ENCODE measurements at regions not wholly inside any gene's neighbourhood (a gene's known extent, or its start where the extent isn't known, plus 50 kb on each side); places are given as distances from the start of the nearest gene placed in this dataset.
"Not testable (repeated sequence)": the region's sequence is repeated elsewhere in the genome, so short reads cannot be mapped to it uniquely, and the experiment has no call there.

- no peak for DNase-seq
- intact Hi-C loops (cut with DNase I): no loop called here
These were observed 356.7 kb downstream of the PDCD6IP start for GRCh38 chr3:34155108-34155507.

GRCh38 chr3:34155666-34156065 lies 357.2 kb downstream of the PDCD6IP start:
- intact Hi-C loops (cut with DNase I): no loop called here
- no peak for DNase-seq

- no peak for DNase-seq
- intact Hi-C loops (cut with DNase I): no loop called here
These were observed 359.1 kb downstream of the PDCD6IP start for GRCh38 chr3:34157491-34157890.

GRCh38 chr3:34159613-34160420 lies 361.4 kb downstream of the PDCD6IP start:
- DNase-seq: no peak
- intact Hi-C loops (cut with DNase I): no loop called here

GRCh38 chr3:34169636-34170035 lies 371.2 kb downstream of the PDCD6IP start:
- intact Hi-C loops (cut with DNase I): not testable (repeated sequence)

GRCh38 chr3:34174740-34175139 lies 376.3 kb downstream of the PDCD6IP start:
- DNase-seq: no peak

More at GRCh38 chr3:34169636-34170035, 371.2 kb downstream of the PDCD6IP start:
- not testable (repeated sequence) for DNase-seq

GRCh38 chr3:34175636-34176176 lies 377.3 kb downstream of the PDCD6IP start:
- intact Hi-C loops (cut with DNase I): no loop called here

More at GRCh38 chr3:34174740-34175139, 376.3 kb downstream of the PDCD6IP start:
- intact Hi-C loops (cut with DNase I): no loop called here

GRCh38 chr3:34176723-34177122 lies 378.3 kb downstream of the PDCD6IP start:
- intact Hi-C loops (cut with DNase I): no loop called here
- DNase-seq: no peak

More at GRCh38 chr3:34175636-34176176, 377.3 kb downstream of the PDCD6IP start:
- DNase-seq: no peak

GRCh38 chr3:34178415-34178814 lies 380.0 kb downstream of the PDCD6IP start:
- intact Hi-C loops (cut with DNase I): no loop called here
- DNase-seq: no peak

- no peak for DNase-seq
- intact Hi-C loops (cut with DNase I): no loop called here
These were observed 381.3 kb downstream of the PDCD6IP start for GRCh38 chr3:34179716-34180115.

- intact Hi-C loops (cut with DNase I): no loop called here
- DNase-seq: no peak
These were observed 382.1 kb downstream of the PDCD6IP start for GRCh38 chr3:34180532-34180931.

- intact Hi-C loops (cut with DNase I): no loop called here
- no peak for DNase-seq
These were observed 384.7 kb downstream of the PDCD6IP start for GRCh38 chr3:34183114-34183513.

- no peak for DNase-seq
- intact Hi-C loops (cut with DNase I): no loop called here
These were observed 385.3 kb downstream of the PDCD6IP start for GRCh38 chr3:34183611-34184340.

GRCh38 chr3:34185301-34185700 lies 386.9 kb downstream of the PDCD6IP start:
- intact Hi-C loops (cut with DNase I): no loop called here
- no peak for DNase-seq

- intact Hi-C loops (cut with DNase I): no loop called here
- no peak for DNase-seq
These were observed 390.7 kb downstream of the PDCD6IP start for GRCh38 chr3:34189133-34189532.

GRCh38 chr3:34196914-34197313 lies 398.5 kb downstream of the PDCD6IP start:
- no peak for DNase-seq
- intact Hi-C loops (cut with DNase I): no loop called here

GRCh38 chr3:34198309-34198708 lies 399.9 kb downstream of the PDCD6IP start:
- intact Hi-C loops (cut with DNase I): no loop called here

GRCh38 chr3:34200576-34200975 lies 402.1 kb downstream of the PDCD6IP start:
- intact Hi-C loops (cut with DNase I): no loop called here
- no peak for DNase-seq

More at GRCh38 chr3:34198309-34198708, 399.9 kb downstream of the PDCD6IP start:
- DNase-seq: no peak

- intact Hi-C loops (cut with DNase I): no loop called here
- no peak for DNase-seq
These were observed 404.5 kb downstream of the PDCD6IP start for GRCh38 chr3:34202975-34203374.

- no peak for DNase-seq
- intact Hi-C loops (cut with DNase I): no loop called here
These were observed 405.0 kb downstream of the PDCD6IP start for GRCh38 chr3:34203386-34203785.

Measured in head of caudate nucleus (tissue), 42 donors.